Urothelium cell line (cell line): ENCODE measurements at regions not wholly inside any gene's neighbourhood (a gene's known extent, or its start where the extent isn't known, plus 50 kb on each side); places are given as distances from the start of the nearest gene placed in this dataset.

Source experiments
- DNase-seq: peaks from one replicate; pipeline ENCODE4 v3.0.0; 2011; ENCODE audit warnings: low spot score, mixed read lengths
- FAIRE-seq: peaks from 2 replicates; lab custom pipeline; 2011; peaks lifted over from hg19 to GRCh38; lab: Jason Lieb, UNC

- DNase-seq: no peak
- FAIRE-seq: no peak
Observed at GRCh38 chr3:160163229-160163878, 61.9 kb upstream of the C3orf80 start.

GRCh38 chr3:160168246-160168645 is 57.0 kb upstream of the C3orf80 start:
- DNase-seq (no peak), FAIRE-seq (no peak)

- DNase-seq (peak; percentile 65), FAIRE-seq (no peak)
Observed at GRCh38 chr3:160169139-160169976, 55.9 kb upstream of the C3orf80 start.

GRCh38 chr3:160170409-160171370 is 54.5 kb upstream of the C3orf80 start:
- DNase-seq: no peak
- FAIRE-seq: no peak

GRCh38 chr3:160171813-160172212 is 53.4 kb upstream of the C3orf80 start:
- no peak for DNase-seq
- FAIRE-seq: no peak

- FAIRE-seq: no peak
- DNase-seq: no peak
Observed at GRCh38 chr3:160174621-160175020, 50.6 kb upstream of the C3orf80 start.
